ENCODE measurements at regions not wholly inside any gene's neighbourhood (a gene's known extent, or its start where the extent isn't known, plus 50 kb on each side); places are given as distances from the start of the nearest gene placed in this dataset.

- H3K36me3 ChIP-seq: no peaks in the 10 kb centered on the region
- TF ChIP-seq CTCF (IDR thresholded peaks at IDR 0.05) (no peak), POLR2AphosphoS5 (IDR thresholded peaks at IDR 0.05) (no peak), EP300 (IDR thresholded peaks at IDR 0.05) (no peak), POLR2A (IDR thresholded peaks at IDR 0.05) (no peak)
- no peaks in the 10 kb centered on the region for H3K9me3 ChIP-seq
- H3K4me1 ChIP-seq: no peaks in the 10 kb centered on the region
- 86% methylated on average over 8 of the region's 8 CpGs for WGBS
- no peaks in the 10 kb centered on the region for H3K27me3 ChIP-seq
- DNase-seq (ENCODE audit: low spot score in 2 of 2): no peak
- no peak overlapping the region for H3K27ac ChIP-seq
- no peak overlapping the region for H3K4me3 ChIP-seq
These were observed 529.6 kb downstream of the SOX2 start for GRCh38 chr3:182241196-182241765.

- Histone ChIP-seq H3K36me3 (no peaks in the 10 kb centered on the region), H3K27ac (peak overlapping the region; percentile 34), H3K4me3 (no peak overlapping the region), H3K4me1 (no peaks in the 10 kb centered on the region), H3K9me3 (no peaks in the 10 kb centered on the region), H3K27me3 (no peaks in the 10 kb centered on the region)
- no peak for DNase-seq (ENCODE audit: low spot score in 2 of 2)
- 69% methylated on average over 15 of the region's 15 CpGs for WGBS
- TF ChIP-seq POLR2A (IDR thresholded peaks at IDR 0.05): no peak
- TF ChIP-seq POLR2AphosphoS5 (IDR thresholded peaks at IDR 0.05): peak in 1 of 3 donors; percentile 31
- no peak for TF ChIP-seq CTCF (IDR thresholded peaks at IDR 0.05)
These were observed 530.2 kb downstream of the SOX2 start for GRCh38 chr3:182241766-182242488.

GRCh38 chr3:182242489-182242942, 530.8 kb downstream of the SOX2 start:
- Histone ChIP-seq H3K4me1 (no peaks in the 10 kb centered on the region), H3K36me3 (no peaks in the 10 kb centered on the region), H3K27ac (no peak overlapping the region), H3K9me3 (no peaks in the 10 kb centered on the region), H3K4me3 (no peak overlapping the region), H3K27me3 (no peaks in the 10 kb centered on the region)
- TF ChIP-seq POLR2A (IDR thresholded peaks at IDR 0.05): no peak
- TF ChIP-seq CTCF (IDR thresholded peaks at IDR 0.05): no peak
- no peak for TF ChIP-seq EP300 (IDR thresholded peaks at IDR 0.05)
- no peak for TF ChIP-seq POLR2AphosphoS5 (IDR thresholded peaks at IDR 0.05)
- no peak for DNase-seq (ENCODE audit: low spot score in 2 of 2)

- no peaks in the 10 kb centered on the region for H3K36me3 ChIP-seq
- no peaks in the 10 kb centered on the region for H3K4me1 ChIP-seq
- H3K4me3 ChIP-seq: no peak overlapping the region
- H3K27me3 ChIP-seq: no peaks in the 10 kb centered on the region
- no peak for TF ChIP-seq POLR2AphosphoS5 (IDR thresholded peaks at IDR 0.05)
- no peak for TF ChIP-seq CTCF (IDR thresholded peaks at IDR 0.05)
- TF ChIP-seq POLR2A (IDR thresholded peaks at IDR 0.05): no peak
- TF ChIP-seq EP300 (IDR thresholded peaks at IDR 0.05): no peak
- DNase-seq (ENCODE audit: low spot score in 2 of 2): no peak
- H3K27ac ChIP-seq: no peak overlapping the region
- 69% methylated on average over 1 of the region's 1 CpG for WGBS
- H3K9me3 ChIP-seq: no peaks in the 10 kb centered on the region
These were observed 531.9 kb downstream of the SOX2 start for GRCh38 chr3:182243625-182244024.

- Histone ChIP-seq H3K36me3 (no peaks in the 10 kb centered on the region), H3K4me3 (no peak overlapping the region), H3K27ac (no peak overlapping the region), H3K27me3 (no peaks in the 10 kb centered on the region), H3K4me1 (no peaks in the 10 kb centered on the region), H3K9me3 (no peaks in the 10 kb centered on the region)
- 95% methylated on average over 3 of the region's 4 CpGs for WGBS
- no peak for DNase-seq (ENCODE audit: low spot score in 2 of 2)
- TF ChIP-seq EP300 (IDR thresholded peaks at IDR 0.05) (no peak), POLR2A (IDR thresholded peaks at IDR 0.05) (no peak), POLR2AphosphoS5 (IDR thresholded peaks at IDR 0.05) (no peak), CTCF (IDR thresholded peaks at IDR 0.05) (no peak)
These were observed 532.7 kb downstream of the SOX2 start for GRCh38 chr3:182244222-182244971.

Measured in suprapubic skin (tissue), 4 donors.